ENCODE measurements at regions not wholly inside any gene's neighbourhood (a gene's known extent, or its start where the extent isn't known, plus 50 kb on each side); places are given as distances from the start of the nearest gene placed in this dataset.
A peak's percentile ranks its signal among the peaks of the same experiment; 100 is the strongest.

DNA sequence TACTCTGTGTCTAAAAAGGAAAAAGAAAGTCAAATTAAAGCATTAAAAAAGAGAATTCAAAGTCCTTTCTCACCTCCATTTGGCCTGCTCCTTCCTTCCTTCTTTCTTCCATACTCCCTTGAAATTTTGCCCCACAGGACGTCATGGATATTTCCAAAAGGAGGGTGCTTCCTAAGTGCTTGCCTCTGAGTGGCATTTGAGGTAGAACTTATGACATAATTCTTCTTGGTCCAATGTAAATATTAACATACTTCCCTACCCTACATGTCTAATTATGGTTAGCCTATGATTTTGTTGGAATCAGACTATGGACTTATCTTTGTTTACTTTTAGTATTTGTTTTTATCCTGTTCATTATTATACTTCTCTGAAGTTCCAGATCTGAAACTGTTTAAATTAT, 132.3 kb downstream of the PFDN4 start:
- TF ChIP-seq ZFP3 (CRISPR knock-in tag; IDR thresholded peaks at IDR 0.05) (no peak), RARB (CRISPR knock-in tag; IDR thresholded peaks at IDR 0.05) (no peak), ZC3H10 (CRISPR knock-in tag; IDR thresholded peaks at IDR 0.05) (no peak), TCF4 (CRISPR knock-in tag; IDR thresholded peaks at IDR 0.05; ENCODE audit: borderline replicate concordance) (no peak), GLIS3 (CRISPR knock-in tag; IDR thresholded peaks at IDR 0.05) (no peak)
- TF ChIP-seq, protein P1, sequence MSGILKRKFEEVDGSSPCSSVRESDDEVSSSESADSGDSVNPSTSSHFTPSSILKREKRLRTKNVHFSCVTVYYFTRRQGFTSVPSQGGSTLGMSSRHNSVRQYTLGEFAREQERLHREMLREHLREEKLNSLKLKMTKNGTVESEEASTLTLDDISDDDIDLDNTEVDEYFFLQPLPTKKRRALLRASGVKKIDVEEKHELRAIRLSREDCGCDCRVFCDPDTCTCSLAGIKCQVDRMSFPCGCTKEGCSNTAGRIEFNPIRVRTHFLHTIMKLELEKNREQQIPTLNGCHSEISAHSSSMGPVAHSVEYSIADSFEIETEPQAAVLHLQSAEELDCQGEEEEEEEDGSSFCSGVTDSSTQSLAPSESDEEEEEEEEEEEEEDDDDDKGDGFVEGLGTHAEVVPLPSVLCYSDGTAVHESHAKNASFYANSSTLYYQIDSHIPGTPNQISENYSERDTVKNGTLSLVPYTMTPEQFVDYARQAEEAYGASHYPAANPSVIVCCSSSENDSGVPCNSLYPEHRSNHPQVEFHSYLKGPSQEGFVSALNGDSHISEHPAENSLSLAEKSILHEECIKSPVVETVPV (CRISPR knock-in tag; IDR thresholded peaks at IDR 0.05), result no peak
- ATAC-seq, result no peak

- TF ChIP-seq ZNF70 (CRISPR knock-in tag; IDR thresholded peaks at IDR 0.05), result no peak
Observed at GRCh38 chr20:54340667-54341081, 132.8 kb downstream of the PFDN4 start.

DNA sequence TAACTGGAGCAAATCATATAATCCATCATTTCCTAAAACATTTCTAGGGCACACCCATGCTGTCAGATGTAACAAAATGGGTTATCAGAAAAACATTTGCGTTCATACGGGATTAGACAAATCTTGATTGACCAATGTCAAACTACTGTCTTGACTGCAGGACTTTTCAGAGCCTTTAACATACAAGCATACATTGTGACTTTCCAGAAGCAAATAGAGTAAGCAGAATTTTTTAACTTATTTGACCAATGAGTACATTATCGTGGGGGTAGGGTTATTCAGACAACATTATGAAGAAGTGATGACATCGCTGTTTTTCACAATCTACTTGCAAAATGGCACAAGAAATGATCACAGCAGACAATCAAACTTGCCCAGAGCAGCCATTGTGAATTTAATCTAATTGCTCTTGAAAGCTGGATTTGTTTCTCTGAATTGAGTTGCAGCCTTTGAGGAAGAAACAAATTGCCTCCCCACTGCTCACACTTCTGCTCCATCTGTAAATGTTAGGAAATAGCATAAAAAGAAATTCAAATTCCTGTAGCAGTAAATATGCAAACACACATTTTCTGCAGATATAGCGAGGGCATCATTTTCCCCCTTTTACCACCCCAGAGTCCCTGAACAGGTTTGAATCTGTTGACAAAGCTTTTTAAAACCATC, 133.0 kb upstream of the DOK5 start:
- no peak for TF ChIP-seq ZC3H10 (CRISPR knock-in tag; IDR thresholded peaks at IDR 0.05)
- no peak for TF ChIP-seq TCF4 (CRISPR knock-in tag; IDR thresholded peaks at IDR 0.05; ENCODE audit: borderline replicate concordance)
- TF ChIP-seq GLIS3 (CRISPR knock-in tag; IDR thresholded peaks at IDR 0.05), result no peak
- TF ChIP-seq, protein P1 (CRISPR knock-in tag; IDR thresholded peaks at IDR 0.05), result no peak
- no peak for TF ChIP-seq RARB (CRISPR knock-in tag; IDR thresholded peaks at IDR 0.05)
- no peak for TF ChIP-seq ZFP30 (CRISPR knock-in tag; IDR thresholded peaks at IDR 0.05)
- no peak for TF ChIP-seq TSHZ2 (CRISPR knock-in tag; IDR thresholded peaks at IDR 0.05)
- TF ChIP-seq, protein P2, sequence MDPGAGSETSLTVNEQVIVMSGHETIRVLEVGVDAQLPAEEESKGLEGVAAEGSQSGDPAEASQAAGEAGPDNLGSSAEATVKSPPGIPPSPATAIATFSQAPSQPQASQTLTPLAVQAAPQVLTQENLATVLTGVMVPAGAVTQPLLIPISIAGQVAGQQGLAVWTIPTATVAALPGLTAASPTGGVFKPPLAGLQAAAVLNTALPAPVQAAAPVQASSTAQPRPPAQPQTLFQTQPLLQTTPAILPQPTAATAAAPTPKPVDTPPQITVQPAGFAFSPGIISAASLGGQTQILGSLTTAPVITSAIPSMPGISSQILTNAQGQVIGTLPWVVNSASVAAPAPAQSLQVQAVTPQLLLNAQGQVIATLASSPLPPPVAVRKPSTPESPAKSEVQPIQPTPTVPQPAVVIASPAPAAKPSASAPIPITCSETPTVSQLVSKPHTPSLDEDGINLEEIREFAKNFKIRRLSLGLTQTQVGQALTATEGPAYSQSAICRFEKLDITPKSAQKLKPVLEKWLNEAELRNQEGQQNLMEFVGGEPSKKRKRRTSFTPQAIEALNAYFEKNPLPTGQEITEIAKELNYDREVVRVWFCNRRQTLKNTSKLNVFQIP (CRISPR knock-in tag; IDR thresholded peaks at IDR 0.05; ENCODE audit: borderline replicate concordance, low read depth), result no peak
- ATAC-seq, result no peak

More at GRCh38 chr20:54340667-54341081, 132.8 kb downstream of the PFDN4 start:
- peak; percentile 50 for ATAC-seq

GRCh38 chr20:54343099-54343498, 132.3 kb upstream of the DOK5 start:
- no peak for TF ChIP-seq PPARA (CRISPR knock-in tag; IDR thresholded peaks at IDR 0.05; ENCODE audit: borderline replicate concordance)
- no peak for TF ChIP-seq SNAI2 (CRISPR knock-in tag; IDR thresholded peaks at IDR 0.05)
- TF ChIP-seq ZFP3 (CRISPR knock-in tag; IDR thresholded peaks at IDR 0.05), result no peak
- no peak for TF ChIP-seq ZC3H10 (CRISPR knock-in tag; IDR thresholded peaks at IDR 0.05)
- no peak for TF ChIP-seq BACH2 (CRISPR knock-in tag; IDR thresholded peaks at IDR 0.05; ENCODE audit: borderline replicate concordance)
- no peak for TF ChIP-seq ZNF565 (CRISPR knock-in tag; conservative IDR thresholded peaks at IDR 0.05; ENCODE audit: low read depth)
- TF ChIP-seq GLIS3 (CRISPR knock-in tag; IDR thresholded peaks at IDR 0.05), result no peak
- TF ChIP-seq CREB5 (CRISPR knock-in tag; IDR thresholded peaks at IDR 0.05; ENCODE audit: low read depth), result no peak
- no peak for TF ChIP-seq ZFP30 (CRISPR knock-in tag; IDR thresholded peaks at IDR 0.05)
- no peak for ATAC-seq

- ATAC-seq, result no peak
- TF ChIP-seq, protein P1 (CRISPR knock-in tag; IDR thresholded peaks at IDR 0.05), result no peak
- TF ChIP-seq CREB5 (CRISPR knock-in tag; IDR thresholded peaks at IDR 0.05; ENCODE audit: low read depth) (no peak), SNAI2 (CRISPR knock-in tag; IDR thresholded peaks at IDR 0.05) (no peak), PPARA (CRISPR knock-in tag; IDR thresholded peaks at IDR 0.05; ENCODE audit: borderline replicate concordance) (no peak), ZFP30 (CRISPR knock-in tag; IDR thresholded peaks at IDR 0.05) (no peak), CSDC2 (CRISPR knock-in tag; IDR thresholded peaks at IDR 0.05) (no peak), ZC3H10 (CRISPR knock-in tag; IDR thresholded peaks at IDR 0.05) (no peak), TOX (CRISPR knock-in tag; IDR thresholded peaks at IDR 0.05; ENCODE audit: borderline replicate concordance) (no peak)
- TF ChIP-seq, protein P2 (CRISPR knock-in tag; IDR thresholded peaks at IDR 0.05; ENCODE audit: borderline replicate concordance, low read depth), result no peak
Observed at GRCh38 chr20:54343634-54344033, 131.8 kb upstream of the DOK5 start.
